ENCODE measurements at regions not wholly inside any gene's neighbourhood (a gene's known extent, or its start where the extent isn't known, plus 50 kb on each side); places are given as distances from the start of the nearest gene placed in this dataset.

GRCh38 chr5:58351190-58351589 is 108.7 kb downstream of the PLK2 start:
- TF ChIP-seq CTCF (IDR thresholded peaks at IDR 0.05) (no peak), ZFX (IDR thresholded peaks at IDR 0.05; ENCODE audit: borderline replicate concordance) (no peak)

Measured in 22Rv1 (cell line).